Right lobe of liver (tissue), 4 donors: ENCODE measurements at regions not wholly inside any gene's neighbourhood (a gene's known extent, or its start where the extent isn't known, plus 50 kb on each side); places are given as distances from the start of the nearest gene placed in this dataset.

ENCODE experiments used
- CTCF ChIP-seq, 4 donors: fragments of 200-600 bp in 3 of 4; fragments of 450-650 bp in 1 of 4; IDR thresholded peaks; one replicate each; pipeline versions ENCODE4 v1.5.1 to v1.8.0; 2016 to 2022; ENCODE audit warnings: antibody characterized with exemption in 4 of 4, mild to moderate bottlenecking in 2 of 4
- POLR2A ChIP-seq: fragments of 450-650 bp; IDR thresholded peaks from one replicate; pipeline ENCODE4 v1.6.1; 2017; ENCODE audit warnings: antibody characterized with exemption, mild to moderate bottlenecking
- donor health status: DM: no; HTN: no; CAD: no.
- donor health status: DM: no; HTN: no; CAD: no.
- donor health status: DM: no; HTN: yes; CAD: no.

- no peak for TF ChIP-seq CTCF (IDR thresholded peaks at IDR 0.05)
- TF ChIP-seq POLR2A = no peak
These were observed 304.2 kb downstream of the EPHA4 start for GRCh38 chr2:221267773-221268425.
